Neural cell (in vitro differentiated cells): ENCODE measurements at regions not wholly inside any gene's neighbourhood (a gene's known extent, or its start where the extent isn't known, plus 50 kb on each side); places are given as distances from the start of the nearest gene placed in this dataset.

Source experiments
- H2AFZ ChIP-seq: fragments of 200-600, 300-800 bp; sonication (generic), shearing (Covaris generic); 2 replicates; pipeline ENCODE4 v1.6.0; 2014; ENCODE audit warnings: low read depth, mild to moderate bottlenecking, antibody characterized with exemption, low read length, moderate library complexity
- H3F3A ChIP-seq: fragments of 200-600 bp; shearing (Covaris generic); 2 replicates; pipeline ENCODE4 v1.6.1; 2016; ENCODE audit warnings: mild to moderate bottlenecking, moderate library complexity, mixed read lengths, antibody characterized with exemption, low read length; ENCODE audit not compliant: insufficient read depth, poor library complexity, severe bottlenecking
- H3K27ac ChIP-seq: fragments of 200-600, 300-800 bp; sonication (generic), shearing (Covaris generic); 2 replicates; pipeline ENCODE4 v1.5.1; 2014; ENCODE audit warnings: mild to moderate bottlenecking, low read length, moderate library complexity
- H3K27me3 ChIP-seq: fragments of 300-800, 200-600 bp; sonication (generic), shearing (Covaris generic); 2 replicates; pipeline ENCODE4 v1.6.0; 2014; ENCODE audit warnings: mild to moderate bottlenecking, low read depth, low read length, moderate library complexity; ENCODE audit not compliant: insufficient read depth
- H3K36me3 ChIP-seq: fragments of 300-800, 200-600 bp; sonication (generic), shearing (Covaris generic); 2 replicates; pipeline ENCODE4 v1.5.1; 2014; ENCODE audit warnings: mild to moderate bottlenecking, antibody characterized with exemption, low read length, moderate library complexity; ENCODE audit not compliant: insufficient read depth
- H3K4me2 ChIP-seq: fragments of 300-800, 200-600 bp; sonication (generic), shearing (Covaris generic); 2 replicates; pipeline ENCODE4 v1.6.0; 2014; ENCODE audit warnings: mild to moderate bottlenecking, low read length
- H3K4me3 ChIP-seq: fragments of 300-800, 200-600 bp; sonication (generic), shearing (Covaris generic); 2 replicates; pipeline ENCODE4 v1.5.1; 2014; ENCODE audit warnings: mild to moderate bottlenecking, low read length, moderate library complexity
- H3K79me2 ChIP-seq: fragments of 200-600 bp; shearing (Covaris generic); replicated peaks from 2 replicates; pipeline ENCODE4 v1.6.0; 2014; ENCODE audit warnings: mild to moderate bottlenecking, low read length, moderate library complexity; ENCODE audit not compliant: insufficient read depth
- H3K9ac ChIP-seq: fragments of 300-800, 200-600 bp; sonication (generic), shearing (Covaris generic); 2 replicates; pipeline ENCODE4 v1.6.1; 2016; ENCODE audit warnings: mild to moderate bottlenecking, low read length, mixed read lengths
- H3K9me2 ChIP-seq: fragments of 200-600 bp; shearing (Covaris generic); 2 replicates; pipeline ENCODE4 v1.6.1; 2016; ENCODE audit warnings: mild to moderate bottlenecking, low read length, mixed read lengths; ENCODE audit not compliant: insufficient read depth
- H3K9me3 ChIP-seq: fragments of 200-600, 300-800 bp; sonication (generic), shearing (Covaris generic); 2 replicates; pipeline ENCODE4 v1.6.1; 2016; ENCODE audit warnings: mild to moderate bottlenecking, mixed run types, low read length, moderate library complexity, mixed read lengths
- H4K20me1 ChIP-seq: fragments of 200-600 bp; shearing (Covaris generic); 2 replicates; pipeline ENCODE4 v1.6.1; 2016; ENCODE audit warnings: mild to moderate bottlenecking, mixed run types; ENCODE audit not compliant: insufficient read depth
- EP300 ChIP-seq: fragments of 450-650 bp; conservative IDR thresholded peaks from 2 replicates; pipeline ENCODE4 v1.6.1; 2014; ENCODE audit warnings: antibody characterized with exemption, mild to moderate bottlenecking, moderate library complexity; ENCODE audit not compliant: poor library complexity, severe bottlenecking
- EZH2 ChIP-seq: fragments of 200-600, 300-800 bp; shearing (Covaris generic), sonication (generic); IDR thresholded peaks from 2 replicates; pipeline ENCODE4 v1.6.1; 2014; ENCODE audit warnings: antibody characterized with exemption, low read length, borderline replicate concordance, mild to moderate bottlenecking; ENCODE audit not compliant: insufficient read depth, poor library complexity, severe bottlenecking
- MXI1 ChIP-seq: fragments of 450-650 bp; conservative IDR thresholded peaks from 2 replicates; pipeline ENCODE4 v1.6.1; 2014; ENCODE audit warnings: antibody characterized with exemption, mild to moderate bottlenecking; ENCODE audit not compliant: poor library complexity, severe bottlenecking
- POLR2AphosphoS5 ChIP-seq: IDR thresholded peaks from 2 replicates; pipeline ENCODE4 v1.6.1; 2012
- RAD21 ChIP-seq: fragments of 450-650 bp; conservative IDR thresholded peaks from 2 replicates; pipeline ENCODE4 v1.6.1; 2014; ENCODE audit warnings: antibody characterized with exemption, mild to moderate bottlenecking, moderate library complexity
- SMC3 ChIP-seq: fragments of 450-650 bp; conservative IDR thresholded peaks from 2 replicates; pipeline ENCODE4 v1.6.1; 2014; ENCODE audit warnings: antibody characterized with exemption, mild to moderate bottlenecking, moderate library complexity; ENCODE audit not compliant: poor library complexity
- TAF1 ChIP-seq: IDR thresholded peaks from 2 replicates; pipeline ENCODE4 v1.6.1; 2012; ENCODE audit warnings: low read depth
- TF ChIP-seq, protein P1 (sequence below): IDR thresholded peaks from 2 replicates; pipeline ENCODE4 v1.6.1; 2012; ENCODE audit warnings: borderline replicate concordance
- TF ChIP-seq, protein P2 (sequence below): fragments of 450-650 bp; IDR thresholded peaks from 2 replicates; pipeline ENCODE4 v1.5.1; 2014; ENCODE audit warnings: antibody characterized with exemption, mild to moderate bottlenecking, moderate library complexity; ENCODE audit not compliant: poor library complexity, severe bottlenecking

DNA sequence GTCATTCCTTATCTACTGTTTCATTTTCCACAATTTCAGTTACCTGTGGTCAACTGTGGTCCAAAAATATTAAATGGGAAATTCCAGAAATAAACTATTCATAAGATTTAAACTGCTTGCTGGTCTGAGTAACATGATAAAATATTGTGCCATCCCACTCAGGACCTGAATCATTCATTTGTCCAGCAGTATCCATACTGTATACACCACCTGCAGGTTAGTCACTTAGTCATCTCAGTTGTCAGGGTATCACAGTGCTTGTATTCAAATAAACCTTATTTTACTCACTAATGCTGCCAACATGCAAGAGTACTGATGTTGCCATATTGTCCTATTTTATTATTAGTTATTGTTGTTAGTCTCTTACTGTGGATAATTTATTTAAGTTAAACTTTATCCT, 139.7 kb downstream of the FBXO4 start:
- Histone ChIP-seq H3K4me3 (no peak overlapping the region), H2AFZ (no peak overlapping the region), H3K27me3 (no peaks in the 10 kb centered on the region), H3F3A (no peaks in the 10 kb centered on the region), H3K9me3 (no peaks in the 10 kb centered on the region), H3K9ac (no peak overlapping the region), H3K4me2 (no peak overlapping the region), H3K9me2 (no peaks in the 10 kb centered on the region), H3K79me2 (no peaks in the 10 kb centered on the region), H4K20me1 (no peaks in the 10 kb centered on the region), H3K36me3 (no peaks in the 10 kb centered on the region), H3K27ac (no peak overlapping the region)
- TF ChIP-seq, protein P1, sequence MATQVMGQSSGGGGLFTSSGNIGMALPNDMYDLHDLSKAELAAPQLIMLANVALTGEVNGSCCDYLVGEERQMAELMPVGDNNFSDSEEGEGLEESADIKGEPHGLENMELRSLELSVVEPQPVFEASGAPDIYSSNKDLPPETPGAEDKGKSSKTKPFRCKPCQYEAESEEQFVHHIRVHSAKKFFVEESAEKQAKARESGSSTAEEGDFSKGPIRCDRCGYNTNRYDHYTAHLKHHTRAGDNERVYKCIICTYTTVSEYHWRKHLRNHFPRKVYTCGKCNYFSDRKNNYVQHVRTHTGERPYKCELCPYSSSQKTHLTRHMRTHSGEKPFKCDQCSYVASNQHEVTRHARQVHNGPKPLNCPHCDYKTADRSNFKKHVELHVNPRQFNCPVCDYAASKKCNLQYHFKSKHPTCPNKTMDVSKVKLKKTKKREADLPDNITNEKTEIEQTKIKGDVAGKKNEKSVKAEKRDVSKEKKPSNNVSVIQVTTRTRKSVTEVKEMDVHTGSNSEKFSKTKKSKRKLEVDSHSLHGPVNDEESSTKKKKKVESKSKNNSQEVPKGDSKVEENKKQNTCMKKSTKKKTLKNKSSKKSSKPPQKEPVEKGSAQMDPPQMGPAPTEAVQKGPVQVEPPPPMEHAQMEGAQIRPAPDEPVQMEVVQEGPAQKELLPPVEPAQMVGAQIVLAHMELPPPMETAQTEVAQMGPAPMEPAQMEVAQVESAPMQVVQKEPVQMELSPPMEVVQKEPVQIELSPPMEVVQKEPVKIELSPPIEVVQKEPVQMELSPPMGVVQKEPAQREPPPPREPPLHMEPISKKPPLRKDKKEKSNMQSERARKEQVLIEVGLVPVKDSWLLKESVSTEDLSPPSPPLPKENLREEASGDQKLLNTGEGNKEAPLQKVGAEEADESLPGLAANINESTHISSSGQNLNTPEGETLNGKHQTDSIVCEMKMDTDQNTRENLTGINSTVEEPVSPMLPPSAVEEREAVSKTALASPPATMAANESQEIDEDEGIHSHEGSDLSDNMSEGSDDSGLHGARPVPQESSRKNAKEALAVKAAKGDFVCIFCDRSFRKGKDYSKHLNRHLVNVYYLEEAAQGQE, result no peak
- no peak for TF ChIP-seq EZH2
- TF ChIP-seq POLR2AphosphoS5, result no peak

DNA sequence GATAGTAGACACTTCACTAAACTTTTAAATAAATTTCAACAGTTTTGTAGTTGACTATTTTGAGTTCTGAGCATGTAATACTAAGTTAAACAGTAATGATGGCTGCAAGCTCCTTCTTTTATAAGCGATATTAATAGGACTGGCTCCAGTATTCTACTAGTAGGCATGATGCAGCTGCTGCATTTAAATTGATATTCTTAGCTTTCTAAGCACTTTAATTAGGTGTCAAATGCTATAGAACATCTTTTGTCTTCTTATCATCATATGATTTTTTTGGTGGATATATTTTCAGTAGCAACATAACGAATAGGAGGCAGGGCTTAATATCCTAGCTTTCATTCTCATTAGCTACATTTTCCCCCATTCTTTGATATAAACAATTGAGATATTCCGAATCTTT, 141.1 kb downstream of the FBXO4 start:
- no peaks in the 10 kb centered on the region for H3K36me3 ChIP-seq

More for the DNA sequence above, 141.1 kb downstream of the FBXO4 start:
- H3K9me2 ChIP-seq, result no peaks in the 10 kb centered on the region
- no peak overlapping the region for H3K4me2 ChIP-seq
- H3K27ac ChIP-seq, result no peak overlapping the region
- H3K9ac ChIP-seq, result no peak overlapping the region
- no peaks in the 10 kb centered on the region for H3K27me3 ChIP-seq
- H3K4me3 ChIP-seq, result no peak overlapping the region
- TF ChIP-seq, protein P1, result no peak
- TF ChIP-seq EZH2 (no peak), POLR2AphosphoS5 (no peak), TAF1 (no peak), EP300 (no peak), SMC3 (no peak), MXI1 (no peak), RAD21 (no peak)
- TF ChIP-seq, protein P2, sequence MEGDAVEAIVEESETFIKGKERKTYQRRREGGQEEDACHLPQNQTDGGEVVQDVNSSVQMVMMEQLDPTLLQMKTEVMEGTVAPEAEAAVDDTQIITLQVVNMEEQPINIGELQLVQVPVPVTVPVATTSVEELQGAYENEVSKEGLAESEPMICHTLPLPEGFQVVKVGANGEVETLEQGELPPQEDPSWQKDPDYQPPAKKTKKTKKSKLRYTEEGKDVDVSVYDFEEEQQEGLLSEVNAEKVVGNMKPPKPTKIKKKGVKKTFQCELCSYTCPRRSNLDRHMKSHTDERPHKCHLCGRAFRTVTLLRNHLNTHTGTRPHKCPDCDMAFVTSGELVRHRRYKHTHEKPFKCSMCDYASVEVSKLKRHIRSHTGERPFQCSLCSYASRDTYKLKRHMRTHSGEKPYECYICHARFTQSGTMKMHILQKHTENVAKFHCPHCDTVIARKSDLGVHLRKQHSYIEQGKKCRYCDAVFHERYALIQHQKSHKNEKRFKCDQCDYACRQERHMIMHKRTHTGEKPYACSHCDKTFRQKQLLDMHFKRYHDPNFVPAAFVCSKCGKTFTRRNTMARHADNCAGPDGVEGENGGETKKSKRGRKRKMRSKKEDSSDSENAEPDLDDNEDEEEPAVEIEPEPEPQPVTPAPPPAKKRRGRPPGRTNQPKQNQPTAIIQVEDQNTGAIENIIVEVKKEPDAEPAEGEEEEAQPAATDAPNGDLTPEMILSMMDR, result no peak
- no peaks in the 10 kb centered on the region for H4K20me1 ChIP-seq
- no peaks in the 10 kb centered on the region for H3K79me2 ChIP-seq
- H3F3A ChIP-seq, result no peaks in the 10 kb centered on the region
- no peaks in the 10 kb centered on the region for H3K9me3 ChIP-seq
- H2AFZ ChIP-seq, result no peak overlapping the region
